Inflammatory macrophage treated with lipopolysaccharide for 4 hours (primary cell): ENCODE measurements at regions not wholly inside any gene's neighbourhood (a gene's known extent, or its start where the extent isn't known, plus 50 kb on each side); places are given as distances from the start of the nearest gene placed in this dataset.

Source experiments
- DNase-seq: peaks from one replicate; pipeline ENCODE4 v3.0.0-alpha.2; 2020

DNA sequence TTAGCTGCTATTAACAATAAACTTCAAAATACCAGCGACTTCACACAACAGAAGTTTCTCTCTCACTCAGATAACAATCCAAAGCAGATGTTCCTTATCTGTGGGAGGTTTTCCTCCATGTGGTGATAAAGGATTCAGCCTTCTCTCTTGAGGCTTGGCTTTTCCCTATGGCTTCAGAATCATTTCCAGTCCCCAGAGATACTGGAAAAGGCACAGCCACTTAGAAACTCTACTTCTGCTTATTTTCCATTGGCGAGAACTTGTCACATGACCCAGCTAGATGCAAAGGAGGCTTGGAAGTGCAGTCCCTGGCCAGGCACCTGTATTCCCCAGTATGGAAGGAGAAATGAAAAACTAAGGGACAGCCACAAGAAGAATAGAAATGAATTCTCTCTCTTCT is 344.8 kb downstream of the MTX2 start:
- DNase-seq, result no peak

DNA sequence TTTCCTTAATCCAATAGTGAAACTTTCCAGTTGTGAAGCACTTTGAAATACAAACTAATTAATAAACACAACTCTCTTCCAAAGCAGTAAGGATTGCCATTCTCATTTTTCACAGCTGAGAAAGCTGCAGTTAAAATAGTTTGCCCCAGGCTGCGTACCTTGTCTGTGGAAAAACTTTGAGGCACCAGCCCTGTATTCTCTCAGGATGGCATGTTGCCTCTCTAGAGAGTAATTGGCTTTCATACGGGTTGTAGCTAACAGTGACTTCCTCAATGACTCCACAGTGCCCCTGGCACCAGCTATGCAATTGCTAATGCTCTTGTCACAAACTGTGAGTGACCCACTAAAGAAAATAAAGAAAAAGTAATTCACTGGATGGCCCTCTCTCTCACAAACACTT is 345.7 kb downstream of the MTX2 start:
- no peak for DNase-seq

DNA sequence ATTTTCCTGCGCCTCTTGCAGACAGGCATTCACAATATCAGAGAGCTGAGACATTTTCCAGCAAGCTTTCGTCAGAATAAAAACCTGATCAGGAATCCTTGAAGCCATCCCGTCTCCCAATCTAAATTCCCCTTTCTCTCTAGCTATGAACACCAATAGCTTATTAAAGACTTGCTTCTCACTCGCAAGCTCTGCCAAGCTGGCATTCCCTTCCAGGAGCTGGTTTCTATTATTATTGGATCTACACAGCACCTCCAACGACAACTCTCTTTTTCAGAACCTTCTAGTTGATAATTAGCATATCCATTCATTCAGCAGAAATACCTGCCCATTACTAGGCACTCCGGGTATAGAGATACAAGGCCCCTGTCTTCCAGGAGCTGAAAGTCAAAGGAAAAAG is 350.3 kb downstream of the MTX2 start:
- no peak for DNase-seq

DNA sequence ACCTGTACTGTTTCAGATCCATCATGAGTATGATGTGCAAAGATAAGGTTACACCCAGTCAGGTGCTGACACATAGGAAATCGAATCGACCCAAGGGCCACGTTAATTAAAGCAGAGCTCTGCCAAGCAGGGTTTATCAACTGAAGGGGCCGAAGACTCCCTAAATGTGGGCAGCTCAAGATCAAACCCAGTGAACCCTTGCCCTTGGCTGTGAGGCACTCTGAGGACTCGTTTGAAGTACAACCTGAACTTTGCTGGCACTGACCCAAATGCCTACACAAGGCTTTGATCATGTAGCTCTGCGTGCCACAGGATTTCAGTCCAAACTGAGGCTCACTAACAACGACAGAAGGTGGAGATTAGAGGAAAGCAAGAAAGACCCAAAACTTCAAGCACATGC is 352.1 kb downstream of the MTX2 start:
- no peak for DNase-seq

- no peak for DNase-seq
These were observed 353.6 kb downstream of the MTX2 start for GRCh38 chr2:176622792-176623191.

- DNase-seq, result no peak
These were observed 357.6 kb downstream of the MTX2 start for GRCh38 chr2:176626796-176627195.

DNA sequence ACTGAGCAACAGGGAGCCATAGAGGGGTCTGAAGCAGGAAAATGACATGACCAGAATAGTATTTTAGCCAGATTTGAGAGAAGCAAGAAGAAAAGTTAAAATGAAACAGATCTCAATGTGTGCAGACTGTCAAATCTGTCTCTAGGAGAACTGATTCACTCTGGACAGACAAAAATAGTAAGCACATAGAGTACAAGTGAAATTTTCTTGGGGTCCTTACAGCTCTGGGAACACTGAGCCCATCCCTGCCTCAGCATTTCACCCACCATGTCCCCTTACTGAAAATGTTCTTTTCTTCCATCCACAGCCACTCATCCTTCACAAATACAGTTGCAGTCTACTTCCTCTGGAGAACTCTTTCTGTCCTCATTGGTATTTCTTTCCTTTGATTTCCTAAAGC is 359.2 kb downstream of the MTX2 start:
- DNase-seq, result no peak

GRCh38 chr2:176633754-176634153 is 364.5 kb downstream of the MTX2 start:
- DNase-seq, result no peak

GRCh38 chr2:176636401-176636800 is 367.2 kb downstream of the MTX2 start:
- no peak for DNase-seq

GRCh38 chr2:176637142-176637485 is 367.9 kb downstream of the MTX2 start:
- no peak for DNase-seq

DNA sequence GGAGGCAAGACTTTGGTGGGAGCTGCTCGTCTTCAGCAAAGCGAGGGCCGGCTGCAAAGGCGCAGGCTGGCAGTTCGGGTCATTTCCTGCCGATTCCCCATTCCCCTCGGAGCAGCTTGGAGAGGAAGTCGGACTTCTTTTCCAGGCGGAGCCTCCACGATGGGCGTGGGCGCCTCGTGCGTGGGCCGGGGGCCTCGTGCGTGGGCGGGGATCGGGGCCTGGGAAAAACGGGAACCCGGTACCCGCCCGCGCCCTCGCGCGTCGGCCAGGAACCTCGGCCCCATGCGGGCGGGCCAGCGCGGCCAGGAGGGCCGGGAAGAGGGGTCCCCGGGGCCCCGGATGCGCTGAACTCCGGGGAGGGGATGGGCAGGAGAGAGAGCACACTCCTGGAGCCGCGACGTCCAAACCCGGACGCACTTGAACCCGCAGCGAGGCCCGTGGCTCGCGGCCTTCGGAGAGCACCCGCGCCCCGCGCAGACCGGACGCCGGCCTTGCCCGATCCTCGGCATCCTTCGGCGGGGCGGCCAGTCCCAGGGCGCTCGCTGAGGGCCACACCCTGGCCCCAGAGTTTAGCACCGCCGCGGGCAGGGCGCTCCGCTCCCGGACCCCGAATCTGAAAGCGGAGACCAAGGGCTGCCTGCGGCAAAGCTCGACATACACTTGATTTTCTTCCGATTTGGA is 368.4 kb downstream of the MTX2 start:
- DNase-seq, result peak; percentile 8

DNA sequence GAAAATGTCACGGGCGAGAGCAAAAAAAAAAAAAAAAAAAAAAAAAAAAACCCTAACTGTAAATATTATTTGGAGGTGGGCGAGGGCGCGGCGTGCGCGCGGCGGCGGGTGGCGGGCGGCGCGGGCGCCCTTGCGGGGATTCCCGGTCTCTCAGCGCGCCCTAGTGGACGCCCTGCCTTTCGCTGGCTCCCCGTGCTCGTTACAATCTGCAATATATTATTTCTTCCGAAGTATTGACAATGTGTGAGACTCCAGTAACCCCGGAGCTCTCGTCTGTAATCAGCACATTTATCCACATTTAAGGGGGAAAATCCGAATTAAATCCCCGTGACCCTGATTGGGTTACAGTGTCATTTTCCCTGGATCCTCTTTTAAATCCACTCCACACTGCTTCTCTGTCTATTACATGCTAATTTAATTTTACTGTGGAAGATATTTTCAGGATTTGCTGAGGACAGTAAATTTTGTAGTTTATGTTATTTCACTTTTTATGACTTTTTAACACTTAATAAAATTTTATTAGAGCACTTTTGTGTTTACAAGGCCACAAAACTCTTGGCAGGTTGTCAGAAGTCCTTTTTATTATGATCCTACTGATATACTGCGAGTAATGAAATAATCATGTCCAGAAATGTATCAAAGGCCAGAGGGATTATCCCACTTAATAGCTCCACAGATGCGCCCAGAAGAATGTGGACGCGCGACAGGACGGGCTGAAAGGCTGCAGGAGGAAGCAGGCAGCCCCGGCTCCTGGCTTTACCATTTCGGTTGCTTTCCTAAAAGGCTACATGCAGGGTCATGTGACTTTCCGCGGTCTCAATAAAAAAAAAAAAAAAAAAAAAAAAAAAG is 369.1 kb downstream of the MTX2 start:
- DNase-seq, result peak; percentile 42

GRCh38 chr2:176639016-176639343 is 369.7 kb downstream of the MTX2 start:
- no peak for DNase-seq

- no peak for DNase-seq
These were observed 370.4 kb downstream of the MTX2 start for GRCh38 chr2:176639671-176640070.

DNA sequence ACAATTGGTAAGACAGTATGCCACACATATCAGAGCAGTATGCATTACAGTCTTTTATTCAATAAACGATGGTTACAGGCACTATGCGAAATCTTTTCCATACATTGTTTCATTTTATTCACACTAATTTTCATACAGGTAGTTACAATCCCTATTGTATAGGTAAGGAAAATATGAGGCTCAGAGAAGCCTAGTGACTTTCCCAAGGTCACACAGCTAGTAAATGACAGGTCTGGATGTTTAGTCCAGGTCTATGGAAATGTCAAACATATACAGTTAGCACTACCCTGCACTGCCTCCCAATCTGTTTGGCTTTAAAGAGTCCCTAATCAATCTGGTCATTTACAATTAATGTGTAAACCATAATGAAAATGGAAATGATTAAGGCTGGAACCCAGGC is 372.2 kb downstream of the MTX2 start:
- DNase-seq, result no peak

DNA sequence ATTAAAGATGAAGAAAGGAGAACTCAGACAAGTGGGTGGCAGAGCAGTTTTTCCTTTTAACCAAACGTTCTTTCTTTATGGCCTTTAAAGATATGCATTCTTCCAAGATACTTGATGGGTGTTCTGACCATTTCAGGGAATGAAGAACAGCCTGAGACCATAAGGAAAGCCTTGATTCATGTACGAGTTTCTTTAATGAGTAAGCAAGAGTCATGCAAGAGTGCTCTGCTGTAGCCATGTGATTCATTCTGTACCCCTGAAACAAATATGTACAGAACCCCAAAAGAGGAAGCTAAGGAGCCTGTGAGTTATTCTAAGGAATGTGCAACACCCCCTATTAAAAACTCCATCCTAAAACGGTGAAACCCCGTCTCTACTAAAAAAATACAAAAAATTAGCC is 372.8 kb downstream of the MTX2 start:
- no peak for DNase-seq

DNA sequence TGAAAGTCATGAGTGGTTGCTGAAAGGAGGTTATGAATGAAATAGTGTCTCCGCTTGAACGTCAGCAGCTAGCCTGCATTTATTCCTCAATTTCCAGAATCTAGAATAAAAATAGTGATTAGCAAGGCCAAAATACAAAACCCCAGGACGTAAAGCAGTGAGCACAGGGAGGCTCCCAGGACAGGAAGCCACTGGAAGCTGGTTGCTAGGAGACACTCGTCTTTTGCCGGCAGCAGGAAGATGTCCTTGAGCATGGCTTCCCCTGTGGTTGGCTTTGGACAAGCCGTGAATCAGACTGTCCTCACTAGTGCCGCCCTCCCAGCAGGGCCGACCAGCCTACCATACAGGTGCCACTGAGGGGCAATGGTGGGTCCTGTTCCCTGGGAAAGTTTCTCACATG is 374.4 kb downstream of the MTX2 start:
- no peak for DNase-seq

GRCh38 chr2:176645494-176645893 is 376.3 kb downstream of the MTX2 start:
- DNase-seq, result no peak

DNA sequence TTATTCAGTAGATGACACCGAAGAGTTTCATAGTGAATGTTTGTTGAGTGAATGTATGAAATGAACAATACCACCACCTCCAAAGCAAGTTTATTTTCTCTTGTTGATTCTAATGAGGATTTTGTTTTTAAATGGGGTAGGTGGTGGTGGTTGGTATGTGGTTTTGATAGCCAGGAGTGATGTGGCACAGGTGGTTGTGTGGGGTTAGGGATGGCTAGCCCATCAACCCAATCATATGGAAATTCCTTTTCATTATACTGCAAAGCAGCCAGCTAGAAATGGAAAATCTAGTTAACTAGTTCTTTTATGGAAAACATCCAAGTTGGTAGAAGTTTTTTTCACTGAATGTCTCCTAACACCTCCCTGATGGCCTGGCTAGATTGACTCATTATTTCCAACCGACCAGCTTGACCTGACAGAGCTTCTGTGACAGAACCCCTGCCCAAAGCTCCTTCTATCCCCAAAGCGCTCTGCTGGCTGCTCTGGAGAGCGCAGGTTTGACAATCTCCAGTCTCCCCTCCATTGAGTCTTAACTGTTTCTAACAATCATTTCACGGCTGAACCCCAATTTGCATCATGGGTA is 376.9 kb downstream of the MTX2 start:
- DNase-seq, result no peak

DNA sequence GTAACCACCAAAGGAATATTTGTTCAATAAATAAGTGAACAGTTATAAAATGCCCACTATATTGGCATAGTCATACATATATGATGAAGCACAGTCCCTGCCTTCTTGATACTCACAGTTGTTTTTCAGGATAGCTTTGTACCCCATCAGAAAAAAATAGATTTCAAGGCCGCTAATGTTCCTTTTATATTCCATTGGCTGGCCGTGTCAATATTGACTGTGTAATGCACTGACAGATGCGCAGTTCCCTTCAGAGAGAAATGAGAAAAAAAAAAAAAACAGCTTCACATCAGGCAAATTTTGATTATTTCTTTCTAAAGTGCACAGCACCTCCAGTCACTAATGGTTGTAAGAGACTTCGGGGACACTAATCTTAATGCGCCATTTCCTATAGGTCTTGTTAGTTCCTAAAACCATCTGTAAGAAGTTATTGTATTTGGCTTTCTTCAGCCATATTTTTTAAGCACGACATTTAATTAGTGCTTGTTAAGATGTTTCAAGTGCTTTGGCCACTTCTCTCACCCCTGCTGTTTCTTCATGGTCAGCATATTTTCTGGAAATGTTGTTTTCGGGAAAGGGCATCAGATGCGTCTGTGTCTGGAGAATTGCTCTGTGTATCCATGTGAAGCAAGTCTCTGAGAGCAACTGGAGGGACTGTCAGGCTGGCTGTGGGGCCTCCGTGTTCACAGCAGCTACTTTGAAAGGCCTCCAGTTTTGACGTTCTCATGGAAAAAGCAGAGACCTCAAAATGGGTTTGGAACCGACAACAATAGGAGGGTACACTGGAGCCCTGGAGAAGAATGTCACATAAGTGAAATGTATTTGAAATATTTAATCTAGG is 378.3 kb downstream of the MTX2 start:
- no peak for DNase-seq

DNA sequence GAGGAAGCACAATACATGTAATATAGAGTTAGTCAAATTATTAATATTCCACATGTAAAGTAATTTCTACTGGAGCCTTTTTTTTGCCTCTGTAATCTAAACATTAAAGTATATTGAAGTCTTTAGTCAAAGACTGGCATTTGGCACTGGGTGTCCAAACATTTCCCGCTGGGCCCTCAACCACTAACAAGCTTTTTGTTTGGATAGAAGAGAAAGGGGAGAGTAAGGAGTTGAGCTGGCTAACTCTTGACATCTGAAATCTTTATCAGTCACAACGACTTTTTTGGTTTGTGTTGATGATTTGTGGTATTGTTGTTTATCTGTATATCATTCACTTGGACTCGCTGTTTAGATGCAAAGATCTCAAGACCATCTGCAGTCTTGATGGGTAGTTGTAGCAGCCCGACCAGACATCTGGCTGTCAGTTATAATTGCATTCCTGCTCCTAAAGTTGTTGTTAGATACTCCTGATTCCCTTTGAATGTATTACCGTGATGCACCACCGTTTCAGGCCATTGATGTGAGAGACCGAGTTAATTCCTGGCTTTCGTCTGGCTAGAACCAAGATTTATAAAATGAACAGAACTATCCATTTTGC is 379.6 kb downstream of the MTX2 start:
- DNase-seq, result no peak

DNA sequence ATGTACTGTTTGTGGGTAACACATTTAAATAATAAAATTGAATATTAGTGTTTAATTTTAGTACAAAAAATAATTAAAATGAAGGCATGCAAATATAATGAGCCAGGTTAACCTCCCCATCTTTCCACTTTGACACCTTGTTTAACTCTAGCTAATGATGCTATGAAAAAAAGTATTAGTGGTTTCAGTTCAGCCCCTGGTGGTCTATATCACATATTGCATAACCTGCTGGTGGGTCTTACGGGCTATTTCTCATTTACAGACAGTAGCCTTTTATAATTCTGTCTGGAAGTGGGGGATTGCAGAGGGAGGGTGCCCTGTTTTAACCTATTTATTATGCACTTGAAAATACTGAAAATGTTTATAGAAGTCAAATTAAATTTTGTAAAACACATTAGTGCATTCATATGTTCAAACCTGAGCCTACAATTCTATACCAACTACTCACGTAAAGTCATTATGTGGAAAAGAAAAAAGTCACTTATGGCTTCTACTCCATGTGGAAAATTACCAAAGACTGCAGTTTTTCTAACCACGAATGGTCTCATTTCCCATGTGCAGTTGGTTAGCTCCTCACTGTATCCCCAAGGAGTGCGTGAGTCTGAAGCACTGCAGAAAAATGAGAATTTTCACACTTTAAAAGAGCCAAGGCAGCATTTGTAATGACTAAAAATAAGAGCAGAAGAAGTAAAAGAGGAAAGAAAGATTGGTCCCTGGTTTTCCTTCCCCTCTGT is 381.0 kb downstream of the MTX2 start:
- DNase-seq, result no peak
